H1 (cell line): ENCODE measurements at regions not wholly inside any gene's neighbourhood (a gene's known extent, or its start where the extent isn't known, plus 50 kb on each side); places are given as distances from the start of the nearest gene placed in this dataset.

Experiments
- CHD7 ChIP-seq: fragments of 300-600 bp; sonication (generic); IDR thresholded peaks from 2 replicates; pipeline ENCODE4 v1.7.1; 2012; ENCODE audit warnings: low read length, moderate library complexity, mild to moderate bottlenecking, inconsistent platforms; ENCODE audit not compliant: insufficient replicate concordance
- FOSL1 ChIP-seq: IDR thresholded peaks from 2 replicates; pipeline ENCODE4 v1.6.1; 2011; ENCODE audit warnings: mild to moderate bottlenecking, low read depth, low read length, moderate library complexity; ENCODE audit not compliant: insufficient read depth
- PHF8 ChIP-seq: fragments of 200-600 bp; sonication (generic); conservative IDR thresholded peaks from 2 replicates; pipeline ENCODE4 v1.7.1; 2012; ENCODE audit warnings: low read depth, mild to moderate bottlenecking, inconsistent platforms, low read length, moderate library complexity
- SIN3A ChIP-seq, 2 experiments: IDR thresholded peaks in 1 of 2; conservative IDR thresholded peaks in 1 of 2; 2 replicates each; pipeline ENCODE4 v1.6.1; 2011 to 2012; ENCODE audit warnings: low read length in 2 of 2, improper control_type of control experiment in 1 of 2, low read depth in 1 of 2, mild to moderate bottlenecking in 1 of 2

DNA sequence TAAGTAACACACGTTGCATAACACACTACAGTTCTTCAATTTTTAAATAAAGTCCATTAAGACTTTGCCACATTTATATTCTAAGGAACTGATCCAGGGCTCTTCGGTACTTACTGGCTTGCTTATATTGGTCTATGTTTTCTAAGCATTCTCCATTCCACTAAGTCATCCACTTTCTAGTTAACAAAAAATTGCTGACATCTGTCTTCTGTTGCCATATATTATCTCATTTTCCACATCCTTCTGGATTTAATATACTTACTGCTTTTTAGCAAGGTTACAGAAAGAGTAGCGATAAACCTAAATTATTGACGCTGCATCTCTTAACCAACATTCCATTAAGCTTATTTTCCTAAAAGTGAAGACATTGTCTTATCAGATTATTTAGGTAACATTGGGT, 238.4 kb upstream of the LRIG3 start (continued):
- TF ChIP-seq SIN3A (conservative IDR thresholded peaks at IDR 0.05 in 1 of 2, IDR thresholded peaks at IDR 0.05 in 1 of 2; ENCODE audit: low read depth in 1 of 2, low read length in 2 of 2) (no peak), CHD7 (no peak), PHF8 (no peak), FOSL1 (no peak)
